ENCODE measurements at regions not wholly inside any gene's neighbourhood (a gene's known extent, or its start where the extent isn't known, plus 50 kb on each side); places are given as distances from the start of the nearest gene placed in this dataset.

DNA sequence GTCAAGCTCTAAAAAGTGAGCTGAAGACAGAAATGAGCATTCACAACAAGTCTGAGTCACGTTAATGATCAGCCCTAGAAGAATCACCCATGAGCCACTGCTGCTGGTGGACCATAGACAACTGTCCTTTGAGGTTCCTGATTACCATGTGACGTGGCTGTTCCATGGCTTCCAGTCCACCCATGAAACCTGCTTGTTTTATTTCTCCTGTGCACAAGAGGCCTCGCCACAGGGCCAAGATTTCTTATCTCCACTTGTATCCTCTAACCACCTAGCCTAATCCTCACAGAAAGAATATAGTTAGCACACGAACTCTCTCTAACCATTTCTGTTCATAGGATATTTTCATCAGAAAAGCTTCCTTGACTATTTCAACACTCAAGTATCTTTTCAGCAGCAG, 242.7 kb downstream of the MREG start:
- TF ChIP-seq TAF1 (IDR thresholded peaks at IDR 0.05; ENCODE audit: low read depth) (no peak), EP300 (conservative IDR thresholded peaks at IDR 0.05; ENCODE audit: poor library complexity, severe bottlenecking) (no peak), EZH2 (IDR thresholded peaks at IDR 0.05; ENCODE audit: borderline replicate concordance, insufficient read depth, low read length, poor library complexity, severe bottlenecking) (no peak)
- TF ChIP-seq, protein P1, sequence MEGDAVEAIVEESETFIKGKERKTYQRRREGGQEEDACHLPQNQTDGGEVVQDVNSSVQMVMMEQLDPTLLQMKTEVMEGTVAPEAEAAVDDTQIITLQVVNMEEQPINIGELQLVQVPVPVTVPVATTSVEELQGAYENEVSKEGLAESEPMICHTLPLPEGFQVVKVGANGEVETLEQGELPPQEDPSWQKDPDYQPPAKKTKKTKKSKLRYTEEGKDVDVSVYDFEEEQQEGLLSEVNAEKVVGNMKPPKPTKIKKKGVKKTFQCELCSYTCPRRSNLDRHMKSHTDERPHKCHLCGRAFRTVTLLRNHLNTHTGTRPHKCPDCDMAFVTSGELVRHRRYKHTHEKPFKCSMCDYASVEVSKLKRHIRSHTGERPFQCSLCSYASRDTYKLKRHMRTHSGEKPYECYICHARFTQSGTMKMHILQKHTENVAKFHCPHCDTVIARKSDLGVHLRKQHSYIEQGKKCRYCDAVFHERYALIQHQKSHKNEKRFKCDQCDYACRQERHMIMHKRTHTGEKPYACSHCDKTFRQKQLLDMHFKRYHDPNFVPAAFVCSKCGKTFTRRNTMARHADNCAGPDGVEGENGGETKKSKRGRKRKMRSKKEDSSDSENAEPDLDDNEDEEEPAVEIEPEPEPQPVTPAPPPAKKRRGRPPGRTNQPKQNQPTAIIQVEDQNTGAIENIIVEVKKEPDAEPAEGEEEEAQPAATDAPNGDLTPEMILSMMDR (IDR thresholded peaks at IDR 0.05; ENCODE audit: poor library complexity, severe bottlenecking), result no peak

All from neural cell (in vitro differentiated cells).